Neural cell (in vitro differentiated cells): ENCODE measurements at regions not wholly inside any gene's neighbourhood (a gene's known extent, or its start where the extent isn't known, plus 50 kb on each side); places are given as distances from the start of the nearest gene placed in this dataset.

Experiments used
- H2AFZ ChIP-seq: fragments of 200-600, 300-800 bp; sonication (generic), shearing (Covaris generic); 2 replicates; pipeline ENCODE4 v1.6.0; 2014; ENCODE audit warnings: low read depth, mild to moderate bottlenecking, antibody characterized with exemption, low read length, moderate library complexity
- H3F3A ChIP-seq: fragments of 200-600 bp; shearing (Covaris generic); 2 replicates; pipeline ENCODE4 v1.6.1; 2016; ENCODE audit warnings: mild to moderate bottlenecking, moderate library complexity, mixed read lengths, antibody characterized with exemption, low read length; ENCODE audit not compliant: insufficient read depth, poor library complexity, severe bottlenecking
- H3K27ac ChIP-seq: fragments of 200-600, 300-800 bp; sonication (generic), shearing (Covaris generic); 2 replicates; pipeline ENCODE4 v1.5.1; 2014; ENCODE audit warnings: mild to moderate bottlenecking, low read length, moderate library complexity
- H3K27me3 ChIP-seq: fragments of 300-800, 200-600 bp; sonication (generic), shearing (Covaris generic); 2 replicates; pipeline ENCODE4 v1.6.0; 2014; ENCODE audit warnings: mild to moderate bottlenecking, low read depth, low read length, moderate library complexity; ENCODE audit not compliant: insufficient read depth
- H3K36me3 ChIP-seq: fragments of 300-800, 200-600 bp; sonication (generic), shearing (Covaris generic); 2 replicates; pipeline ENCODE4 v1.5.1; 2014; ENCODE audit warnings: mild to moderate bottlenecking, antibody characterized with exemption, low read length, moderate library complexity; ENCODE audit not compliant: insufficient read depth
- H3K4me2 ChIP-seq: fragments of 300-800, 200-600 bp; sonication (generic), shearing (Covaris generic); 2 replicates; pipeline ENCODE4 v1.6.0; 2014; ENCODE audit warnings: mild to moderate bottlenecking, low read length
- H3K4me3 ChIP-seq: fragments of 300-800, 200-600 bp; sonication (generic), shearing (Covaris generic); 2 replicates; pipeline ENCODE4 v1.5.1; 2014; ENCODE audit warnings: mild to moderate bottlenecking, low read length, moderate library complexity
- H3K79me2 ChIP-seq: fragments of 200-600 bp; shearing (Covaris generic); replicated peaks from 2 replicates; pipeline ENCODE4 v1.6.0; 2014; ENCODE audit warnings: mild to moderate bottlenecking, low read length, moderate library complexity; ENCODE audit not compliant: insufficient read depth
- H3K9ac ChIP-seq: fragments of 300-800, 200-600 bp; sonication (generic), shearing (Covaris generic); 2 replicates; pipeline ENCODE4 v1.6.1; 2016; ENCODE audit warnings: mild to moderate bottlenecking, low read length, mixed read lengths
- H3K9me2 ChIP-seq: fragments of 200-600 bp; shearing (Covaris generic); 2 replicates; pipeline ENCODE4 v1.6.1; 2016; ENCODE audit warnings: mild to moderate bottlenecking, low read length, mixed read lengths; ENCODE audit not compliant: insufficient read depth
- H3K9me3 ChIP-seq: fragments of 200-600, 300-800 bp; sonication (generic), shearing (Covaris generic); 2 replicates; pipeline ENCODE4 v1.6.1; 2016; ENCODE audit warnings: mild to moderate bottlenecking, mixed run types, low read length, moderate library complexity, mixed read lengths
- H4K20me1 ChIP-seq: fragments of 200-600 bp; shearing (Covaris generic); 2 replicates; pipeline ENCODE4 v1.6.1; 2016; ENCODE audit warnings: mild to moderate bottlenecking, mixed run types; ENCODE audit not compliant: insufficient read depth
- CTCF ChIP-seq: fragments of 450-650 bp; IDR thresholded peaks from 2 replicates; pipeline ENCODE4 v1.5.1; 2014; ENCODE audit warnings: antibody characterized with exemption, mild to moderate bottlenecking, moderate library complexity; ENCODE audit not compliant: poor library complexity, severe bottlenecking
- EP300 ChIP-seq: fragments of 450-650 bp; conservative IDR thresholded peaks from 2 replicates; pipeline ENCODE4 v1.6.1; 2014; ENCODE audit warnings: antibody characterized with exemption, mild to moderate bottlenecking, moderate library complexity; ENCODE audit not compliant: poor library complexity, severe bottlenecking
- EZH2 ChIP-seq: fragments of 200-600, 300-800 bp; shearing (Covaris generic), sonication (generic); IDR thresholded peaks from 2 replicates; pipeline ENCODE4 v1.6.1; 2014; ENCODE audit warnings: antibody characterized with exemption, low read length, borderline replicate concordance, mild to moderate bottlenecking; ENCODE audit not compliant: insufficient read depth, poor library complexity, severe bottlenecking
- MXI1 ChIP-seq: fragments of 450-650 bp; conservative IDR thresholded peaks from 2 replicates; pipeline ENCODE4 v1.6.1; 2014; ENCODE audit warnings: antibody characterized with exemption, mild to moderate bottlenecking; ENCODE audit not compliant: poor library complexity, severe bottlenecking
- POLR2AphosphoS5 ChIP-seq: IDR thresholded peaks from 2 replicates; pipeline ENCODE4 v1.6.1; 2012
- RAD21 ChIP-seq: fragments of 450-650 bp; conservative IDR thresholded peaks from 2 replicates; pipeline ENCODE4 v1.6.1; 2014; ENCODE audit warnings: antibody characterized with exemption, mild to moderate bottlenecking, moderate library complexity
- REST ChIP-seq: IDR thresholded peaks from 2 replicates; pipeline ENCODE4 v1.6.1; 2012; ENCODE audit warnings: borderline replicate concordance
- SMC3 ChIP-seq: fragments of 450-650 bp; conservative IDR thresholded peaks from 2 replicates; pipeline ENCODE4 v1.6.1; 2014; ENCODE audit warnings: antibody characterized with exemption, mild to moderate bottlenecking, moderate library complexity; ENCODE audit not compliant: poor library complexity
- TAF1 ChIP-seq: IDR thresholded peaks from 2 replicates; pipeline ENCODE4 v1.6.1; 2012; ENCODE audit warnings: low read depth

DNA sequence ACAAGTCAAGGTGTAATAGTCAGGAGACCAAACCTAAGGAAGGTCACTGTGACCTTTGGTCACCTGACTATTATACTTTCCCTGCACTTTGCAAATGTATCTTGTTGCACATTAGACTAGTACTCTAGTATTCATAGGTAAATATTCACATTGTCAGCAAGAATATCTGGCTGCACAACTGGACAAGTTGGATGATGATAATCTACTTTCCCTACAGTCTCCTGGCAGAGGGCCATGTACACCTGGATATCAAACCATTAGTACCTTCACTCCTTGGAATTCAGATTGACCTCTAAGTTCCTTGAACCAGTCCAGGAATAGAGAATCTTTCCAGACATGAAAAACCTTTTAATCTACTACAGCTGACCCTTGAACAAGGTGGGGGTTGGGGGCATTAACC lies 344.8 kb downstream of the DEPDC1B start:
- no peak for TF ChIP-seq EZH2
- H3K27me3 ChIP-seq = no peaks in the 10 kb centered on the region
- H3K36me3 ChIP-seq = no peaks in the 10 kb centered on the region
- no peak overlapping the region for H3K4me2 ChIP-seq
- H3K4me3 ChIP-seq = no peak overlapping the region
- no peaks in the 10 kb centered on the region for H3K9me2 ChIP-seq
- H4K20me1 ChIP-seq = no peaks in the 10 kb centered on the region
- H3K9ac ChIP-seq = no peak overlapping the region
- no peaks in the 10 kb centered on the region for H3K9me3 ChIP-seq
- H3K79me2 ChIP-seq = no peaks in the 10 kb centered on the region
- H3F3A ChIP-seq = no peaks in the 10 kb centered on the region
- H3K27ac ChIP-seq = no peak overlapping the region
- H2AFZ ChIP-seq = no peak overlapping the region

- H2AFZ ChIP-seq = no peak overlapping the region
- H4K20me1 ChIP-seq = no peaks in the 10 kb centered on the region
- no peaks in the 10 kb centered on the region for H3K27me3 ChIP-seq
- H3K27ac ChIP-seq = no peak overlapping the region
- TF ChIP-seq TAF1 (no peak), EZH2 (no peak), EP300 (no peak), MXI1 (no peak), REST (no peak), CTCF (no peak), POLR2AphosphoS5 (no peak), SMC3 (no peak), RAD21 (no peak)
- H3K4me3 ChIP-seq = no peak overlapping the region
- H3K4me2 ChIP-seq = no peak overlapping the region
- H3F3A ChIP-seq = no peaks in the 10 kb centered on the region
- H3K9me3 ChIP-seq = no peaks in the 10 kb centered on the region
- no peaks in the 10 kb centered on the region for H3K36me3 ChIP-seq
- no peaks in the 10 kb centered on the region for H3K79me2 ChIP-seq
- H3K9ac ChIP-seq = no peak overlapping the region
- H3K9me2 ChIP-seq = no peaks in the 10 kb centered on the region
Measured at GRCh38 chr5:60354311-60354710, 345.7 kb downstream of the DEPDC1B start.
